HG02798 (cell line): ENCODE measurements at regions not wholly inside any gene's neighbourhood (a gene's known extent, or its start where the extent isn't known, plus 50 kb on each side); places are given as distances from the start of the nearest gene placed in this dataset.

Experiments used
- ATAC-seq: cut with Tn5 transposase; IDR thresholded peaks from one replicate; pipeline ENCODE4 v1.9.1; 2021; ENCODE audit warnings: mild to moderate bottlenecking; ENCODE audit not compliant: unreplicated experiment, poor library complexity

GRCh38 chr1:29444081-29444715 lies 207.9 kb downstream of the PTPRU start:
- no peak for ATAC-seq

- no peak for ATAC-seq
These were observed 205.8 kb downstream of the PTPRU start for GRCh38 chr1:29441916-29442668.

DNA sequence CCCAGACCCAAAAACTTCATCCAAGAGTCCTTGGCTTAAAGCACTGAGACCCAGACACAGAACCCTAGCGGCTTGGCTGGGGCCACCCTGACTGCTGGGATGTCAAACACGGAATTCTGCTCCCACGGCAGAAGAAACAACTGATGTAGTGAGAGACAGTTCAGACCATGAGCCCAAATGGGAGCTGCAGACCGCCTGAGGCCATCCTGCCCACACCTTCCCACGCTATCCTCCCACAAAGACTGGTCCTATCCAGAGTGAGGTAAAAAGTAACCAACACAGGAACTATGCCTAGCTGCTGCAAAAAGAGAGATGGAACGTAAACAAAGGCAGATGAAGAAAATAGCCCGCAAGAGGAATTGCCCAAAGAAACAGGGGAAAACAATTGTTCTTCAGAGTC lies 203.3 kb downstream of the PTPRU start:
- no peak for ATAC-seq

DNA sequence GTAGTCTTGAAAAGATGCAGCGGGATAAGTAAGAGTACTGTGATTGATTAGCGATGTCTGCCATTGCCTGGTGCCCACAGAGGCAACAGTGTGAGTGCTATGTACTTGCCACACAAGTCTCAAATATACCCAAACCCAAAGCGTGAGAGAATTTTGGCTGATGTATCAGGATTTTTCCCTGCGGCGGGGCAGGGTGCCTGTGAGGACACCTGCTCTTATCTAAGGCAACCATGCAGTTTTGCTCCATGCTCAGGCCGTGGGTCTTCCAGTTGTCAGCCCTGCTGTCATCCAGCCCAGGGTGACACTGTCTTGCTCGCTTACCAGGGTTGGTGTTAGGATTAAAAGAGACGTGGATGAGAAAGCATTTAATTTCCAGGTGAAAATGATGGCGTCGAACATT lies 202.7 kb downstream of the PTPRU start:
- ATAC-seq, result no peak

GRCh38 chr1:29437946-29438345 lies 201.6 kb downstream of the PTPRU start:
- ATAC-seq, result no peak

DNA sequence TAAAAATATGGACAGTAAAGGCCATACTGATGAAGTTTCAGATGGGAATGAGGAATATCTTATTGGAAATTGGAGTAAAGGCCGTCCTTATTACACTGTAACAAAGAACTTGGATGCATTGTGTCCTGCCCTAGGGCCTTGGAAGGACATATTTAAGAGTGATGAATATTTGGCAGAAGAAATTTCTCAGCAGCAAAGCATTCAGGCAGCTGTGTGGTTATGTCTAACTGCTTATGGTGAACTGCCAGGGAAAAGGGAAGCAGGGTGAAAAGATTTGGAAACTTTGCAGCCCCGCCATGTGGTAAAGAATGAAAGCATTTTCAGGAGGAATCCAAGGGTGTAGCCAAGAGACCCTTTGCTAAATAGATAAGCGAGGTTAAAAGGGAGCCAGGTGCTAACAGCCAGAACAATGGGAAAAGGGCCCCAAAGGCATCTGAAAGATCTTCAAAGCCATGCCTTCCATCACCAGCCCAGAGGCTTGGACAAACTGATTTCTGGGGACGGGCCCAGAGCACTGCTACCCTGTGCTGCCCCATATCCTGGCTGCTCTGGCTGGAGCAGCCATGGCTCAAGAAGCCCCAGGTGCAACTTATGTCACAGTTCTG lies 200.0 kb downstream of the PTPRU start:
- no peak for ATAC-seq

- ATAC-seq, result no peak
These were observed 197.5 kb downstream of the PTPRU start for GRCh38 chr1:29433830-29434229.

GRCh38 chr1:29431138-29431537 lies 194.8 kb downstream of the PTPRU start:
- ATAC-seq, result no peak

- no peak for ATAC-seq
These were observed 193.3 kb downstream of the PTPRU start for GRCh38 chr1:29429656-29430055.

GRCh38 chr1:29428997-29429396 lies 192.7 kb downstream of the PTPRU start:
- ATAC-seq, result no peak

DNA sequence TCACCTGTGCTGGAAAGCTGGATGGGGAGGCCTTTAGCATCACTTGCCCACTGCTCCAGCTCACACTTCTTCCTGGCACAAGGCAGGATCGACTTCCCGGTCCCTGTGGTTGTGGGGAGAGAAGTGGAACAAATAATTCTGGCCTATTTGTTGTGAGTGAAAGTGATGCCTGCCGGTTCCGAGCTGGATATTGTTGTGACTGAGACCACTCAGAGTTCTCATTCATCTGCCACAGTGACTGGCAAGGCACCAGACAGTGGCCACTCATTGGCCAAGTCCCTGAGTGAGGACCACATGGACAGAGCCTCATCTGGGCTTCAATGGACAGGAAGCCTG lies 191.9 kb downstream of the PTPRU start:
- no peak for ATAC-seq

DNA sequence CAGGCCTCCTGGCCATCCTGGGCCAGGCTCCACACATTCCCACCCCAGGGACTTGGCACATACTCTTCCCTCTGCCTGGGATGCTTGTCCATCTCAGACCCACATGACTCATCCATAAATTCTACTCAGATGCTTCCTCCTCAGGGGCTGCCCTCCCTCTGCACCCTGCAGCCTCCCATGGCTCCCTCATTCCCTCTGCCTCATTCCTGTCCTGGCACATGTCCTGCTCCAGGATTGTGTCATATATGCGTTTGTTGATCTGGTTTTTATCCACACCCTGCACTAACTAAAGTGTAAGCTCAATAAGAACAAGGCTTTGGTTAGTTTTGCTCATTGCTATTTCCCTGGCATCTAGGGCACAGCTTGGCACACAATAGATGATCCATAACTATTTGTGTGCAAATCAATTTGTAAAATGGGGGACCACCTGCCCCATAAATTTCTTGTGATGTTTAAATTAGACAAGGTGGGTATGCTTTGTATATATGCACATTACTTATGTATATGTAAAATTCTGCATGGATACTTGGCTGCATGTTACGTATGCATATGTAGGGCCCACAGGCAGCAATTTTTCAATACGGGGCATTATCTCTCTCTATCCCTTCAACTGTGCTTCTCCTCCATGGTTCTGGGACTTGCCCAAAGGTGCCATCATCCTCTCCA lies 191.4 kb downstream of the PTPRU start:
- no peak for ATAC-seq

DNA sequence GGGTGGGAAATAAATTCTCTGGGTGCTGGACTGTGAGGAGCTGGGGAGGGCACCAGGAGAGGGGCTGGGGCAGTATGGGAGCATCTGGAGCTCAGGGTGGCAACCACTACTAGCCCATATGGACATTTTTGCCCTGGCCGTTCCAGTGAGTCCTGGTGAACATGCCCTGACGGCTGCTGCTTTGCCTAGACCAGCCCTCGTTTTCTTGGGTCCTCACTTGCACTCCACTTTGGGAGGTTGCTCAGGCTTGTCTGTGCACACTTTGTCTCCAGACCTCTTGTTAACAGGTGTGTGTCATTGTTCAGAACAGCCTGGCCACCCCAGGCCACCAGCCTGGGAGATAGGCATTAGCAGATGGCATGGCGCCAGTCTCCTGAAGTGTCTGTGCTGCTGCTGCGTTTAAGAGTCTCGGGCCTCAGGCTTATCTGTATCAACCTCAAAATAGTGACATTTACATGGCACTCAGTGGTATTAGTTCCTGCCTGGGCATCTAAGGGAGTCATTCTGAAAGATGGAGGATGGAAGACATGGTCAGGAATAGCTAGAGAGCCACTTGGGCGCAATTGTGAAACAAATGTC lies 190.5 kb downstream of the PTPRU start:
- ATAC-seq, result no peak

DNA sequence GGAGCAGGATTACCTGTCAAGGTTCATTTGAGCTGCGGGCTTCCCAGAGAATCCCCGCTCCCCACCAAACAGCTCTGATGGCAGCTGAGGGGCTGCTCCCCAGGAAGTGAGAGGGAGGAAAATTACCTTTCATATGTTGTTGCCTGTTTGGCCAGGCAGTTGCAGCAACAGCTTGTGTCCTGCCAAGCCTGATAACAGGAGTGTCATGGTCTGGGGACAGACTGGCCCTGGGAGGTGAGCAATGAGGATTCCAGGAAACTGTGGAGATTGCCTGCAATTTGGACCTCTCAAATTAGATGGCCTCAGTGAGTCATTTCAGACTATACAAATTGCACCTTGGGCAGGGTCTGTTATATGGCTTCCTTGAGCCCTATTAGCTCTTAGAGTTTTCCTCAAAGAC lies 189.3 kb downstream of the PTPRU start:
- ATAC-seq, result no peak

DNA sequence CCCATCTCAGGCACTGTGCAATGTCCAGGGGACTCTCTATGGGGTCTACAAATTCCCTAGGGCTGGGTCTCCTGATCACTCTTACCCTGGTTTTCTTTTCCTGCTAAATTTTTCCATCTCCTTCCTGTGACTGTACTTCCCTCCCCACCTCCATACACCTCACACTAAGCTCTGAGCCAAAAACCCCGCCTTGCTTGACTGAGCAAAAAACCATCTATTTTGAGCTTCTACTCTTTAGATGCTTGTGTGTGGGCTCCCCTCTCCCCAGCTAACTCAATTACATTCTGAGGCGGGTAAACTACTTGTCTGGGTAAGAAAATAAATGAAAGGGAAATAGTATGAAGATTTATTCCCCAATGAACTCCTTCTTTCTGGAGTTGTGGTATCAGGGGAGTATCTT lies 187.9 kb downstream of the PTPRU start:
- ATAC-seq, result no peak

DNA sequence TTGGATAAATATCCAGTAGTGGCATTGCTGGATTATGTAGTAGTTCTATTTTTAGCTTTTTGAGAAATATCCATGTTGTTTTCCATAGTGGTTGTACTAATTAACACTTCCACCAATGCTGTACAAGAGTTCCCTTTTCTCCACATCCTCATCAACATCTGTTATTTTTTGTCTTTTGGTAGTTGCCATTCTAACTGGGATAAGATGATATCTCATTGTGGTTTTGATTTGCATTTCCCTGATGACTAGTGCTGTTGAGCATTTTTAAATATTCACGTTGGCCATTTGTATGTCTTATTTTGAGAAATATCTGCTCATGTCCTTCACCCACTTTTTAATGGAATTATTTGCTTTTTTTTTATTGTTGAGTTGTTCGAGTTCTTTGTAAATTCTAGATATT lies 183.9 kb downstream of the PTPRU start:
- no peak for ATAC-seq

GRCh38 chr1:29417971-29418370 lies 181.6 kb downstream of the PTPRU start:
- no peak for ATAC-seq

DNA sequence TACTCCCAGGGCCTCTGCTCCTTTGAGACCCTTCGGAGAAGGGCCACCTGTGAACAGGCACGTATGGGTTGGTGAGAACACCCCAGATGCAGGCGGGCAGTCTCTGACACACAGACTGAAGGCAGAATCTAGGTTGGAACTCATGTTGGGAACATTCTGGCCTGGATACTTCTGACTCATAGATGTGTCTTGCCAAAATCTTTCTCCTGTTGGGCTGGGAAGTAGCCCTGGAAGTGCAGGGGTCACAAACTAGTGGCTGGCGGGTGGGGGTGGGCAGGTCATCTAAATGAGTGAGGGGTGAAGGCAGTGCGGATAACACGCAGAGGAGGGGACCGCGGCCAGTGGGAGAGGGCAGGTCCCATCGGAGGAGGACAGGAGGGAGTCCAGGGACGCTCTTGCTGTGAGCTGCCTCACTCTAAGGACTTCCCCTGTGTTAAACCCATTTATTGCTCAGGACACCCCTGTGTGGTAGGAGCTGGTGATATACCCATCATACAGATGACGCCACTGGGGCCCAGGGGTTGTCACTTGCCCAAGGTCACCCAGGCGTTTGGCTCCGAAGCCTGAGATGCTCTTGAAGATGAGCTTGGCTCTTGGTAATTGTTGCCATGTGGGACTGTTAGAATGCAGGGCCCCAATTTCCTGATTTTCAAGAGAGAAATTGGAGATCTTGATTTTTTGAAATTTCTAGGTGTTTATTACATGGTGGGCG lies 181.0 kb downstream of the PTPRU start:
- ATAC-seq, result no peak

DNA sequence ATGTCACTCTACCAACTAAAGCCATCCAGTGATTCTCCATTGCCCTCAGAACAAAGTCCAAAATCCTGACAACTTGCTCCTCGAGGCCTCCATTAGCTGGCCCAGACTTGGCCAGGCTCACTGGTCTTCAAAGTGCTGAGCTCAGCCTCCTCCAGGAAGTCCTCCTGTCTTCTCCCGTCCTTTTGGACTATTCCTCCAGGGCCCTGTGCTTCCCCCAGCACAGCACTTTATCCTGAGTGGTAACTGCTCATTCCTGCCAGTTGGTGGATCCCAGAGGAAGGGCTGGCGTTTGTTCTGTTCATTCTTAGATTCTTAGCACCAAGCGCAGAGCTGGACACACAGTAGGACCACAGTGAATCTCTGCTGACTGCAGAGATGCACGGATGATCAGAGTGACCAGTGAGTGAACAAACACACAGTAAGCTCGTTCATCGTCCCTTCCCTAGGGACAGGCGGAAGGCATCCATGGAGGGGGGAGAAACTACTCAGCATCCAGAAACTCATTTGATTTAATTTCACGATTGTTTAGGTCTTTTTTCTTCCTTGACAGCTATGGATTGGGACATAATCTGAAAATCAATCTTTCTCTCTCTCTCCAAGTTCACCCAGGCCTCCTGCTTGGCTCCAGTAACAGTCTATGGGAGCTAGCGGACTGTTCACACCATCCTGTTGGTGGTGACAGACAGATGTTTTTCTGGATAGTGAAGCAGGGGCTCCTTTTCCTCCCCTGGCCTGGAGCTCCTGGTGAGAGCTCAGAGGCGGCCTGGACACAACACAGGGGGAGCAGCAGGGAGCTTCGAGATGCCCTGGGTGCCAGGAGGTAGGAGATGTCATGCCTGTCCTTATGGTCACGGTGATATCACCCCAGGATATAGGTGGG lies 180.2 kb downstream of the PTPRU start:
- no peak for ATAC-seq
